ENCODE measurements at regions not wholly inside any gene's neighbourhood (a gene's known extent, or its start where the extent isn't known, plus 50 kb on each side); places are given as distances from the start of the nearest gene placed in this dataset.
"Not testable (repeated sequence)": the region's sequence is repeated elsewhere in the genome, so short reads cannot be mapped to it uniquely, and the experiment has no call there.

DNA sequence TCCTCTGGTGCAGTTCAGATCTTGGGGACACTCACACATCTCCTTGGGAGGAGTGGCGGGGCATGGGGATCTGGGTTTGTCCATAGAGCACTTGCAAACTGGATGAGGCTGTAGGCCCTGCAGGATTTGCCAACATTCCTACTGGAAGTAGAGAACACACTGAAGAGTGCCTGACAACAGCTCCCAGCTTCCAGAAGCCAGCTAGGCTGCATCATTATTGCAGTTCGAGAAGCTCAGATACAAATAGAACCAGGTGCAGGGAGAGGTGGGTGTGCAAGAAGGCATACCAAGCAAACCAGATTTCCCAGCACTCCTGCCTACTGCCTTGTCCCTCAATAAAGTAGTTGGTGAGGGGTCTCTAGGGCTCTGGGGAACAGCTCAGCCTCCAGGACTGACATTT lies 52.5 kb downstream of the RHOB start:
- no peak for DNase-seq (ENCODE audit: low spot score)
- in situ Hi-C loops (cut with HindIII; ENCODE audit: low sequenced_read_pairs) = no loop called here

- in situ Hi-C loops (cut with HindIII; ENCODE audit: low sequenced_read_pairs) = no loop called here
- no peak for DNase-seq (ENCODE audit: low spot score)
Observed at GRCh38 chr2:20501974-20502373, 55.1 kb downstream of the RHOB start.

- in situ Hi-C loops (cut with HindIII; ENCODE audit: low sequenced_read_pairs); DNase-seq (ENCODE audit: low spot score): not testable (repeated sequence)
Observed at GRCh38 chr2:20502496-20502895, 55.6 kb downstream of the RHOB start.

GRCh38 chr2:20504174-20504573 lies 57.3 kb downstream of the RHOB start:
- in situ Hi-C loops (cut with HindIII; ENCODE audit: low sequenced_read_pairs) = no loop called here
- DNase-seq (ENCODE audit: low spot score) = no peak

DNA sequence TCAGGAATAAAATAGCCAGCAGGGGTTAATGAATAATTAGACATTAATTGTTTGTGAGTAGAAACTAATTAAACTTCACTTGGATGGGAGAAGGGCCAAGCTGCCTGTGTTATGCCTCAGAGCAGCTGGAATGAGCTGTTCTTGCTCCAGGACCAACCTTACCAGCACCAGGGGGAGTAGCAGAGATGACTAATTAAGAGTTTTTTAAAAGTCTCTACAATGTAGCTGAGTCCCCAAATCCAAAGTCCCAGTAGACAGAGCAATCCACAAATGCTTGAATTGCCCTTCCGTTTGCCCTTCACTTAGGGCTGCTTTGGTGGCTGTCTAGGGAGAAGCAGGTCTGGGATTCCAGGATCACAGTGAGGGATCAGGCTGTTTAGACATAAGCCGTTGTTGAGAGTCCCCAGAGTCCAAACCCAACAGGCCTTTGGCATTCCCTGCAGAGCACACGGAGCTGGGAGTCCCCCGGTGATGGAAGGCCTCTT lies 59.4 kb downstream of the RHOB start:
- DNase-seq (ENCODE audit: low spot score) = no peak
- in situ Hi-C loops (cut with HindIII; ENCODE audit: low sequenced_read_pairs) = no loop called here

DNA sequence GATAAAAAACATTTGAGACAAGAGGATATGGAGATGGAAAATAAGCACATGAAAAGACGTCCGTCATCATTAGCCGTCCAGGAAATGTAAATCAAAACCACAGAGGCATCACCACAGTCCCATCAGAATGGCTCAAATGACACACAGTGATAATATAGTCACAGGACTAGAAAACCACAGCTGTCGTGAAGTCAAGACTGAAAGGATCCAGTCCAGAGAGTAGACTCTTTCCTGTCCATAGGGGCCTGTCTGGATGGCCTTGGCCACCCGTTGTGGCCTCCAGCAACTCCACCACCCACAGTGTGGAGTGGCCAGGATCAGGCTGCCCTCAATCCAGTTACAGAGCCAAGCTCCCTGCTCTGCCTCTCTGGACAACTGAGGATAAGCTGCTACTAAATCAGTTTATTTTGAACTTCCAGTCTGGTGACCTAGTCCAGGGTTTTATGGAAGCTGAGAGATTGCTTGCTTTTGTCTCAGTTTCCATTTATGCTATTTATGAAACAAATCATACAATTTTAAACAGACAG lies 60.4 kb downstream of the RHOB start:
- in situ Hi-C loops (cut with HindIII; ENCODE audit: low sequenced_read_pairs) = no loop called here
- no peak for DNase-seq (ENCODE audit: low spot score)

DNA sequence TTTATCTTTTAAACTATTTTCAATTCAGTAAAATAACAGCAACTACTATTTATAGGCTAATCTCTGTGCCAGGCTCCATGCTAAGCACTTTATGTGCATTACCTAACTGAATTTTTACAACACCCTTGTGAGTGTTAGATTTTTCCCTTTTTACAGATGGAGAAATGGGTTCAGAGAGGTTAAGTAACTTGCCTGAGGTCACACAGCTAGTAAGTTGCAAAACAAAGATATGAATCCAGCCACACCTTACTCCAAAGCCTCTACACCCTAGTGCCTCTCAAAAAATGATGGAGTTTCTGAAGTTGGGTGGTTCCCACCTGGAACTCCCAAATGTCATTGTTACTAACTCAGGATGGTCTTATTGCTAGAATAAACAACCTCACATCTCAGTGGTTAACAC lies 60.8 kb downstream of the RHOB start:
- DNase-seq (ENCODE audit: low spot score) = no peak
- in situ Hi-C loops (cut with HindIII; ENCODE audit: low sequenced_read_pairs) = no loop called here

DNA sequence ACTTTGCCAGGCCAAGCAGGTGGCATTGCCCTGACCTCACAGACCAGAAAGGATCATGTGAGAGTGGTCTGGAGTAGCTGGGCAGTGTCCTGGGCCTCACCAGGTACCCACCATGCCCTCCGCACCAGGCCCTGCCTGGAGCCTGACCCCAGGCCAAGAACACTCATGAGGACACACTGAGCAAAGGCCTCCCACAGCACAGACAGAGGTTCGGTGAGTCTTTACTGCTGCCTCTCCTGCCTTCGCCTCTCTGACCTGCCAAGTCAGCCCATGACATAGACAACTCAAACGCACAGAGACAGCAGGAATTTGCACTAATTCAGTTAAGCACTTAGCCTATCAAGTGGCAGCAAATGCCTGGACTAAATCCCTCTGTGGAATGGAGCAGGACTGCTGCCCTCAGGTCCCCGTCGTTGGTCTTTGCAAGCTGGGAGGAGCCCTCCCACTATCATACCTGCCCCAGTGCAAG lies 62.5 kb downstream of the RHOB start:
- no peak for DNase-seq (ENCODE audit: low spot score)
- in situ Hi-C loops (cut with HindIII; ENCODE audit: low sequenced_read_pairs) = no loop called here

GRCh38 chr2:20509770-20510490 lies 63.1 kb downstream of the RHOB start:
- DNase-seq (ENCODE audit: low spot score) = no peak
- in situ Hi-C loops (cut with HindIII; ENCODE audit: low sequenced_read_pairs) = no loop called here

- DNase-seq (ENCODE audit: low spot score) = no peak
- in situ Hi-C loops (cut with HindIII; ENCODE audit: low sequenced_read_pairs) = no loop called here
Observed at GRCh38 chr2:20511130-20511529, 64.3 kb downstream of the RHOB start.

GRCh38 chr2:20512061-20512605 lies 65.3 kb downstream of the RHOB start:
- in situ Hi-C loops (cut with HindIII; ENCODE audit: low sequenced_read_pairs) = no loop called here
- no peak for DNase-seq (ENCODE audit: low spot score)

GRCh38 chr2:20513946-20514345 lies 67.1 kb downstream of the RHOB start:
- in situ Hi-C loops (cut with HindIII; ENCODE audit: low sequenced_read_pairs) = no loop called here
- DNase-seq (ENCODE audit: low spot score) = no peak

DNA sequence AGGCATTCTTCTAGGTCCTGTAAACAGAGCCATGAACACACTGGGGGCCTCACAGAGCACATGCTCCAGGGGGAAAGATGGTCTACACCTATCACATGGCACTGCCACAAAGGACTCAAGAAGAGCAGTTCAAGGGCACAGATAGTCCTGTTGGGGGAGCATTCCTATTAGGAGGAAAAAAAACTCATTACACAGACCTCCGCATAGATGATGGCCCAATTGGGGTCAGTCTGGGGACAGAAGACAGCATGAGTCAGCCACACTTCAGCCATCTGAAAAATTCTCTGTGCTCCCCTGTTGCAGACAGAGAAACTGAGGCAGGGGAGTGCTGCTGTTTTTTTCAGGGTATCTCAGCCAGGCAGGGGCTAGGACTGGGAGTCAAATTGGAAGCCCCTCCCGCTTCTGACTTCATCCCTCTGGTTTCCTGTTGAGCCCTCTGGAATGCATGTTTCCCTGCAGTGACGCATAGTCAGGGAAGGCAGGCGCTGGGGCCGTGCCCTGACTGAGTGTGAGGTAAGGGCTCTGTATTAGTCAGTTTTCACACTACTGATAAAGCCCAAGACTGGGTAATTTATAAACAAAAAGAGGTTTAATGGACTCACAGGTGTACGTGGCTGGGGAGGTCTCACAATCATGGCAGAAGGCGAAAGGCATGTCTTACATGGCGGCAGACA lies 67.9 kb downstream of the RHOB start:
- no peak for DNase-seq (ENCODE audit: low spot score)
- in situ Hi-C loops (cut with HindIII; ENCODE audit: low sequenced_read_pairs) = no loop called here

DNA sequence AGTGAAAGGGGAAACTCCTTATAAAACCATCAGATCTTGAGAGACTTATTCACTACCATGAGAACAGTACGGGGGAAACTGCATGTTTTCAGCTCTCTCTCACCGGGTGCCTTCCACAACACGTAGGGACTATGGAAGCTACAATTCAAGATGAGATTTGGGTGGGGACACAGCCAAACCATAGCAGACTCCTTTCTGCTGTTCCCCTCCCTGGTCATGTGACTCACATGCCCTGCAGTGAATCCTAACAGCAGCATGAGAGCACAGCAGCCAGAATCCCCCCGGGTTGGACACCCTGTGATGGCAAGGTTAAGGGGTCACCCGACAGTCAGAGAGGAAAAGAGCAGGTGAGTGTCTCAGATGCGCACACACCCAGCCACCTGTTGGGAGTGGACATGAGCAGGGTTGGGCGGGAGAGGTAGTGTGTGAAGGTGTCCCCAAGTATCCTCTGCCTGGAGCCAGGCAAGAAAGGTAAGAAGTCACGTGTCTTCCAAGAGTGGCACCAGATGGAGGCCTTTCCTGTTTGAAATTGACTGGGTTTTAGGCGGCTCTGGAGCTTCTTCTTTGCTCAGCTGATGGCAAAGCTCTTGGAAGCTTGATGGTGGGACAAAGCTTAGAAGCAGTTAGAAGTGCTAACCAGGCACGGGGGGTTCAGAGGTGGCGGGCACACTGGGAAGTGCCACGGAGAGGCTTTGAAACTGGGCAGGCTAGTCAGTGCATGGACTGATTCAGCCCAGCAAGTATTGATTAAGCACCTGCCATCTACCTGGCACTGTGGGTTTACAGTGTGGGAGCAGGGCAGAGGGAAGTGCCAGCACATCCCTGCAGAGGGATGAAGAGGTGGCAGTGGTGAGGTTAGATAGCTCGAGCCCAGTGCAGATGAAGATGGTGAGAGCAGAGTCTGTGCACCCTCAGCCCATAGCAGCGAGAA lies 68.7 kb downstream of the RHOB start:
- in situ Hi-C loops (cut with HindIII; ENCODE audit: low sequenced_read_pairs) = no loop called here
- no peak for DNase-seq (ENCODE audit: low spot score)

DNA sequence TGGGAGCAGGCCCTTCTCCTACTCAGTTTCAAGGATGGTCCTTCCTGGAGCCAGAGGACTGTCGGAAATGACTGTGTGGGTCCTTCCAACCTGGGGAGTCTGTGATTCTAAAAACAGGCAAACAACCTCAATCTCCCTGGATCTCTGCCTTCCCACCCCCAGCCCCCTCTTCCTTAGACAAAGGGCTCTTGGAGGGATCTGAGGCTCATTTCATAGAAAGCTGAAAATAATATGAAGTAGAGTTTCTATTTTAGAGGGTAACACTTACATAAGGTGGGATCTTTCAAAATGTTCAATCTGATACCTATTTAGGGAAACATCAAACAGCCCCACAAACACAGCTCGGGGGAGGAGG lies 69.4 kb downstream of the RHOB start:
- in situ Hi-C loops (cut with HindIII; ENCODE audit: low sequenced_read_pairs) = no loop called here
- no peak for DNase-seq (ENCODE audit: low spot score)

DNA sequence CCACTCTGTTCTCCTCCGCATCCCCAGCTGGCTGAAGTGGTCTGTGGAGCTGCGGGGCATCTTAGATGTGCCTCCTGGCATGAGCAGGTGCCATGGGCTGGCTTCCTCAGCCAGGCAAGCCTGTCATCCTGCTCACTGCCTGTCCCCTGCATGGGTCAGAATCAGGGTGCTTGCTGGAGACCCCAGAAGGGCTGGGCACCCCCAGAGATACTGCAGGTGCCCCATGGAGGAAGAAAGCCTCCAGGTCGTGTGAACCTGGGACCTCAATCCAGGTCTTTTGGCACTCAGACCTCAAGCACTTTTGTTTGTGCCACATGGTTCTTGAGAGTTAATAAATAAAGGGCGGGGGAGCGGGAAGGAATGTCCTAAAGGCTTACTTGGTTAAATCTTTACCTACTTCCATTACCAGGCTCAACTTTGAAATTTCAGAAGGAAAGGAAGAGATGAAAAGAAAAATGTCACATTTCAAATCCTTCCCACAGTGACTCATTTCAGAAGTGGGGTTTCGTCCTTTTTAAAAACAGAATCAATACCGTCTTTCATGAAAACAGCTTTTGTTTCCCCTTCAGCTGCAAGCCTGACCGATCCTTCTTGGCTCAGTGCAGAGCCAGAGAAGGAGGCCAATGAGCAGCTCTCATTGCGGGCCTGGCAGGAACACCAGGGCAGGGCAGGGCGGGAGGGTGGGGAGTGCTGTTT lies 69.9 kb downstream of the RHOB start:
- DNase-seq (ENCODE audit: low spot score) = peak; percentile 28
- in situ Hi-C loops (cut with HindIII; ENCODE audit: low sequenced_read_pairs) = no loop called here

DNA sequence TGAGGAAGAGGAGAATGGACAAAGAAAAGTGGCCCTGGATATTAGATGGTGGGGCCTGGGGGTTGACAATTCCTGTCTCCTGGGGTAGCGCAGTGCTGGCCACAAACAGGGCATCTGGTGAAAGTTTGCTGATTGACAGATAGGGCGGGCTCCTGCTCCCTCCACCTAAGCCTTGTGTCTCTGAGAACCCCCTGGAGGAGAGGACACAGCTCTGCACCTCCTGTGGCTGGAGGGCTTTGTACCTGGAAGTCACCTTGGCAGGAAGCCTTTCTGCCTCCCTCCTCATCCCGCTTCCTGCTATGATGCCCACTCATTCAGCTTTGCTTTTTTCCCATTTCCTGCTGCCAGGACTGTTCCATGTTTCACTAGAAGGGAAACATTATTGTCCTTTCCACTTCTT lies 72.4 kb downstream of the RHOB start:
- in situ Hi-C loops (cut with HindIII; ENCODE audit: low sequenced_read_pairs) = no loop called here
- DNase-seq (ENCODE audit: low spot score) = no peak

- in situ Hi-C loops (cut with HindIII; ENCODE audit: low sequenced_read_pairs) = no loop called here
- DNase-seq (ENCODE audit: low spot score) = no peak
Observed at GRCh38 chr2:20520128-20520527, 73.3 kb downstream of the RHOB start.

DNA sequence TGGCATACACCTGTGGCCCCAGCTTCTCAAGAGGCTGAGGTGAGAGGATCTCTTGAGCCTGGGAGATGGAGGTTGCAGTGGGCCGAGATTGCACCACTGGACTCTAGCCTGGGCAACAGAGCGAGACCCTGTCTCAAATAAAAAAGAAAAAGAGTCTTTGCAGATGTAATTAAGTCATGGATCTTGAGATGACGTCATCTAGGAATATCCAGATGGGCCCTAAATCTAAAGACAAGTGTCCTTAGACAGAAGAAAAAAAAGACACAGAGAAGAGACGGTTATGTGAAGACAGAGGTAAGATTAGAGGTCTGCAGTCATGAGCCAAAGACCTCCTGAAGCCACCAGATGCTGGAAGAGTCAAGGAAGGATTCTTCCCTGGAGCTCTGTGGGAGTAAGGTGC lies 74.3 kb downstream of the RHOB start:
- no peak for DNase-seq (ENCODE audit: low spot score)
- in situ Hi-C loops (cut with HindIII; ENCODE audit: low sequenced_read_pairs) = no loop called here

Data from G401 (cell line).